ENCODE measurements at regions not wholly inside any gene's neighbourhood (a gene's known extent, or its start where the extent isn't known, plus 50 kb on each side); places are given as distances from the start of the nearest gene placed in this dataset.

DNA sequence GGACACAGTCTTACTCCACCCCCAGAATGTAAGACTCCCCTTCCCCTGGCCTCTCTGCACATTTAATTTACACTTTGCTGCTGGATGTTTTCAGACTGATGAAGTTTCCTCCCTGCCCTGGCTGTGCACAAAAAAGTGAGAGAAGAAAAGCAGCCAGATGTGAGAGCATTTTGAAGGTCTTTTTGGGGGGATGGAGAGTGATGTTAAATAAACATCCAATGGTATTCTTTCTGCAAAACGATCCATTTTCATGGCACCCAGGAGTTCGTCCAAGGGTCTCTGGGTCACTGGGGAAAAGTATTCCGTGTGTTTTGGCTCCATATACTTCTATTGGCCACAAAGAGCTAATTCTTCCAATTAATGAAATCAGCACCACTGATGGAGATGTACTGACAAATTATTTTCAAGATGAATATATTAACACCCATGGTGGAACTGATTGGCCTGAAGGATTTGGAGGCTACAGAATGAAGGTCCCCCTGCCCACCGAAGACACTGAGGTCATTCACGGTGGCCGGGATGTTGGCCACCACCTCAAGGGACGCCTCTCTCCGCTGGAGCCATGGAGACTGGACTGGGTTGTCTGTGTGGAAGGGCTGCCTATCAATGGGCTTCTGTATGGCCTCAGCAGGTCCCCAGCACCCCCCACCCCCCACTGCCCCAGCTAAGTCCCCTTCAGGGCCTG is 107.6 kb upstream of the PKDCC start:
- Histone ChIP-seq H3K4me3 (ENCODE audit: low read depth, low read length) (no peak overlapping the region), H3K9me3 (no peaks in the 10 kb centered on the region), H3K36me3 (ENCODE audit: control insufficient read depth, insufficient read depth, low read length) (no peaks in the 10 kb centered on the region), H3K27me3 (replicated peaks; ENCODE audit: control insufficient read depth, insufficient read depth, low read length) (no peaks in the 10 kb centered on the region), H3K4me1 (peaks cover 51% of the 10 kb centered on the region)
- no peak overlapping the region for H3K4me3 Mint-ChIP-seq (ENCODE audit: unreplicated experiment)
- ChIA-PET CTCF (no interaction called here), POLR2A (no interaction called here)
- H3K4me1 Mint-ChIP-seq (ENCODE audit: low read depth, unreplicated experiment), result peaks cover 31% of the 10 kb centered on the region
- H3K27me3 Mint-ChIP-seq (ENCODE audit: insufficient read depth, unreplicated experiment), result no peaks in the 10 kb centered on the region
- DNase-seq, result no peak
- intact Hi-C loops (cut with micrococcal nuclease; ENCODE audit: unreplicated experiment), result no loop called here
- peak overlapping the region; percentile 90 for H3K27ac Mint-ChIP-seq (ENCODE audit: unreplicated experiment)
- H3K9me3 Mint-ChIP-seq (ENCODE audit: unreplicated experiment), result no peaks in the 10 kb centered on the region
- peaks cover 4% of the 10 kb centered on the region for H3K36me3 Mint-ChIP-seq (ENCODE audit: insufficient read depth, unreplicated experiment)
- BruUV-seq (replicated peaks), result no TSS peak
- TF ChIP-seq, protein P1, sequence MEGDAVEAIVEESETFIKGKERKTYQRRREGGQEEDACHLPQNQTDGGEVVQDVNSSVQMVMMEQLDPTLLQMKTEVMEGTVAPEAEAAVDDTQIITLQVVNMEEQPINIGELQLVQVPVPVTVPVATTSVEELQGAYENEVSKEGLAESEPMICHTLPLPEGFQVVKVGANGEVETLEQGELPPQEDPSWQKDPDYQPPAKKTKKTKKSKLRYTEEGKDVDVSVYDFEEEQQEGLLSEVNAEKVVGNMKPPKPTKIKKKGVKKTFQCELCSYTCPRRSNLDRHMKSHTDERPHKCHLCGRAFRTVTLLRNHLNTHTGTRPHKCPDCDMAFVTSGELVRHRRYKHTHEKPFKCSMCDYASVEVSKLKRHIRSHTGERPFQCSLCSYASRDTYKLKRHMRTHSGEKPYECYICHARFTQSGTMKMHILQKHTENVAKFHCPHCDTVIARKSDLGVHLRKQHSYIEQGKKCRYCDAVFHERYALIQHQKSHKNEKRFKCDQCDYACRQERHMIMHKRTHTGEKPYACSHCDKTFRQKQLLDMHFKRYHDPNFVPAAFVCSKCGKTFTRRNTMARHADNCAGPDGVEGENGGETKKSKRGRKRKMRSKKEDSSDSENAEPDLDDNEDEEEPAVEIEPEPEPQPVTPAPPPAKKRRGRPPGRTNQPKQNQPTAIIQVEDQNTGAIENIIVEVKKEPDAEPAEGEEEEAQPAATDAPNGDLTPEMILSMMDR (IDR thresholded peaks at IDR 0.05; ENCODE audit: insufficient read depth in 1 of 2, low read depth in 1 of 2, low read length in 1 of 2, severe bottlenecking in 1 of 2, unreplicated experiment in 1 of 2), result no peak

DNA sequence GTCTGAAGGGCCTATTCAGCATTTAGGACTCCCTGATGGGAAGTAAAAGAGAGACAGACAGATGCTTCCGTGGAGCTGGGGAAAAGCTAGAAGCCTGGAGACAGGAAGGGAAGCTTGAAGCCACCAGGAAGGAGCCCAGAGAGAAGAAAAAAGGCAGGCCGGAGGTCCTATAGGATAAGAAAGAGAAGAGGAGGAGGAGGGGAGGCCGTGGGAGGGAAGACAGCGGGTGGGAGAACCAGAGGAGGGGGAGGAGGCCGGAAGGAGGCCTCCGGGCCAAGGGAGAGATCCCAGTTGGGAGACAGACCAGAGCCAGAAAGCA is 107.1 kb upstream of the PKDCC start:
- no peak overlapping the region for H3K4me3 Mint-ChIP-seq (ENCODE audit: unreplicated experiment)
- ChIA-PET CTCF (no interaction called here), POLR2A (no interaction called here)
- Histone ChIP-seq H3K4me3 (ENCODE audit: low read depth, low read length) (no peak overlapping the region), H3K9me3 (no peaks in the 10 kb centered on the region), H3K36me3 (ENCODE audit: control insufficient read depth, insufficient read depth, low read length) (no peaks in the 10 kb centered on the region), H3K4me1 (peaks cover 47% of the 10 kb centered on the region), H3K27me3 (replicated peaks; ENCODE audit: control insufficient read depth, insufficient read depth, low read length) (no peaks in the 10 kb centered on the region)
- H3K36me3 Mint-ChIP-seq (ENCODE audit: insufficient read depth, unreplicated experiment), result peaks cover 4% of the 10 kb centered on the region
- H3K9me3 Mint-ChIP-seq (ENCODE audit: unreplicated experiment), result no peaks in the 10 kb centered on the region
- peak overlapping the region; percentile 90 for H3K27ac Mint-ChIP-seq (ENCODE audit: unreplicated experiment)
- H3K27me3 Mint-ChIP-seq (ENCODE audit: insufficient read depth, unreplicated experiment), result no peaks in the 10 kb centered on the region
- no TSS peak for BruUV-seq (replicated peaks)
- DNase-seq, result no peak
- TF ChIP-seq, protein P1 (IDR thresholded peaks at IDR 0.05; ENCODE audit: insufficient read depth in 1 of 2, low read depth in 1 of 2, low read length in 1 of 2, severe bottlenecking in 1 of 2, unreplicated experiment in 1 of 2), result no peak
- intact Hi-C loops (cut with micrococcal nuclease; ENCODE audit: unreplicated experiment), result no loop called here
- H3K4me1 Mint-ChIP-seq (ENCODE audit: low read depth, unreplicated experiment), result peaks cover 32% of the 10 kb centered on the region

DNA sequence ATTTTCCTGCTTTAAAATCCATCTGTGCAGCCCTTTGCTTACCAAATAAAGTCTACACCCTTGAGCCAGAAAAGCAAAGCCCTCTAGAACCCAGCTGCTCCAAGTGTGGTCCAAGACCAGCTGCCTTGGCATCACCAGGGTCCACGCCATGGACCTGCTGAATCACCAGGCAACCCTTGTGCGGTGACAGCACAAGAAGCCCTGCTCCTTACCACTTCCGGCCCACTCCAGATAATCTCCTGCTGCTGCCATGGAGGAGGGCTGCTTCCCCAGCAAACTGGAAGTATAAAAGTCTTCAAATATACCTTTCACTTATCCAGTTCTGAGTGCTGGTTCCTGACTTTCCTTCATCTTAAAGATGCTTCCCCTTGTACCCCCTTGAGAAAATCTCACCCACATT is 106.0 kb upstream of the PKDCC start:
- peaks cover 35% of the 10 kb centered on the region for H3K4me1 ChIP-seq
- ChIA-PET CTCF (interaction anchor here (0.6 to 0.7 kb wide), 2 partner anchors 172 to 436 kb away, joined by 3 read pairs; no protein-coding TSS in a partner anchor), POLR2A (no interaction called here)
- H3K27me3 ChIP-seq (replicated peaks; ENCODE audit: control insufficient read depth, insufficient read depth, low read length), result no peaks in the 10 kb centered on the region
- H3K27me3 Mint-ChIP-seq (ENCODE audit: insufficient read depth, unreplicated experiment), result no peaks in the 10 kb centered on the region
- no peak overlapping the region for H3K4me3 Mint-ChIP-seq (ENCODE audit: unreplicated experiment)
- no peaks in the 10 kb centered on the region for H3K9me3 Mint-ChIP-seq (ENCODE audit: unreplicated experiment)
- BruUV-seq (replicated peaks), result no TSS peak
- TF ChIP-seq, protein P1 (IDR thresholded peaks at IDR 0.05; ENCODE audit: insufficient read depth in 1 of 2, low read depth in 1 of 2, low read length in 1 of 2, severe bottlenecking in 1 of 2, unreplicated experiment in 1 of 2), result no peak
- no peaks in the 10 kb centered on the region for H3K36me3 ChIP-seq (ENCODE audit: control insufficient read depth, insufficient read depth, low read length)
- no peak overlapping the region for H3K4me3 ChIP-seq (ENCODE audit: low read depth, low read length)
- no peak for DNase-seq
- intact Hi-C loops (cut with micrococcal nuclease; ENCODE audit: unreplicated experiment), result no loop called here
- no peak overlapping the region for H3K27ac Mint-ChIP-seq (ENCODE audit: unreplicated experiment)
- no peaks in the 10 kb centered on the region for H3K9me3 ChIP-seq
- peaks cover 26% of the 10 kb centered on the region for H3K4me1 Mint-ChIP-seq (ENCODE audit: low read depth, unreplicated experiment)
- peaks cover 4% of the 10 kb centered on the region for H3K36me3 Mint-ChIP-seq (ENCODE audit: insufficient read depth, unreplicated experiment)
